Spleen (tissue), 11 donors: ENCODE measurements at regions not wholly inside any gene's neighbourhood (a gene's known extent, or its start where the extent isn't known, plus 50 kb on each side); places are given as distances from the start of the nearest gene placed in this dataset.

Source experiments
- DNase-seq: peaks from one replicate; pipeline ENCODE4 v3.0.0-alpha.2; 2020
- H3K27ac ChIP-seq, 8 donors: fragments of 200-600 bp; sonication (generic) in 7 of 8; 1 replicate in 4 of 8; 2 replicates in 4 of 8; pipeline versions ENCODE4 v1.5.0 to v1.8.0; 2016 to 2021; ENCODE audit warnings: inconsistent platforms in 4 of 8, mild to moderate bottlenecking in 4 of 8, moderate library complexity in 1 of 8
- H3K27me3 ChIP-seq, 7 donors: fragments of 200-600 bp; sonication (generic) in 6 of 7; replicated peaks in 1 of 7; 1 replicate in 4 of 7; 2 replicates in 3 of 7; pipeline versions ENCODE4 v1.5.0 to v1.8.0; 2016 to 2021; ENCODE audit warnings: inconsistent platforms in 3 of 7, mild to moderate bottlenecking in 1 of 7
- H3K36me3 ChIP-seq, 6 donors: fragments of 200-600 bp; sonication (generic) in 5 of 6; 1 replicate in 4 of 6; 2 replicates in 2 of 6; pipeline versions ENCODE4 v1.5.0 to v1.8.0; 2016 to 2021; ENCODE audit warnings: inconsistent platforms in 2 of 6
- H3K4me1 ChIP-seq, 6 donors: fragments of 200-600 bp; sonication (generic) in 5 of 6; 1 replicate in 3 of 6; 2 replicates in 3 of 6; pipeline versions ENCODE4 v1.5.0 to v1.8.0; 2016 to 2021; ENCODE audit warnings: inconsistent platforms in 3 of 6
- H3K4me3 ChIP-seq, 8 donors: fragments of 200-600 bp; sonication (generic) in 7 of 8; 1 replicate in 4 of 8; 2 replicates in 4 of 8; pipeline versions ENCODE4 v1.5.0 to v1.8.0; 2016 to 2021; ENCODE audit warnings: inconsistent platforms in 4 of 8, mild to moderate bottlenecking in 4 of 8, moderate library complexity in 2 of 8
- H3K9me3 ChIP-seq, 8 donors: fragments of 200-600 bp; sonication (generic) in 7 of 8; 1 replicate in 4 of 8; 2 replicates in 4 of 8; pipeline versions ENCODE4 v1.5.0 to v1.8.0; 2016 to 2021; ENCODE audit warnings: inconsistent platforms in 4 of 8
- POLR2A ChIP-seq, 3 donors: fragments of 450-650 bp; IDR thresholded peaks; one replicate each; pipeline ENCODE4 v1.5.1; 2017; ENCODE audit warnings: antibody characterized with exemption in 3 of 3, mild to moderate bottlenecking in 1 of 3
- POLR2AphosphoS5 ChIP-seq, 3 donors: sonication (generic); formaldehyde crosslinking; IDR thresholded peaks; one replicate each; pipeline ENCODE4 v1.5.1; 2017; ENCODE audit warnings: antibody characterized with exemption in 3 of 3
- WGBS, 5 donors: extraction: QIAGEN DNeasy Blood & Tissue Kit in 3 of 5; methylation state at CpG; one replicate each; pipeline versions ENCODE4 v1.1.5 to v1.1.7; 2013 to 2018; 5-methylcytosine and 5-hydroxymethylcytosine counted together
- intact Hi-C: fragments of 100-400 bp; cut with DNase I; formaldehyde crosslinking; loops from one replicate; pipeline ENCODE4 v1.15.0; 2023; ENCODE audit warnings: low total_unique reads
- TF ChIP-seq, protein P1 (sequence below), 11 experiments: fragments of 200-600 bp in 7 of 11; fragments of 450-650 bp in 4 of 11; sonication (generic) in 4 of 11; IDR thresholded peaks in 8 of 11; conservative IDR thresholded peaks in 3 of 11; 1 replicate in 7 of 11; 2 replicates in 4 of 11; pipeline versions ENCODE4 v1.4.0 to v1.8.0; 2016 to 2021; ENCODE audit warnings: antibody characterized with exemption in 11 of 11, inconsistent platforms in 4 of 11, mild to moderate bottlenecking in 1 of 11
- donor health status: healthy with polysubstance abuse.
- donor health status: DM: no; HTN: no; CAD: no; lungs with moderate emphysema.
- donor health status: DM: no; HTN: no; CAD: no.
- donor health status: Bipolar disorder and iron deficiency.
- donor health status: healthy.
- donor health status: DM: no; HTN: no; CAD: no.
- donor health status: DM: yes; HTN: yes; CAD: no.

DNA sequence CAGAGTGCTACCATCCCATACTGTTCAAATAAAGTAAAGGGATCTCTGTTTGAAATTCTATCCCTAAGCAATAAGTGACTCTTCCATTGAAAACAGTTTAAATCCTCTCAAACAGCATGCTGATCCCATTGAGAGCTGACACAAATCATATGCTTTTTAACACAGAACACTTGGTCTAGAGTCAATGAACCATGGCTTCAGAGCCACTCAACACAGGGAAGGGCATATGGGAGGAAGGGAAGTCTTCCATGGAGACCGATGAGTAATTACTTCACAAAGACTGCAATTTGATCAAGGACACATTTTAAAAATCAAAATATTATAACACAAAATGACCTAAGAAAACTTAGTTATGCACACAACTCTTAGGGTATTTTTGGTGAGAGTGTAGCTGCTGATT is 1073.0 kb upstream of the MAP3K7 start:
- TF ChIP-seq, protein P1, sequence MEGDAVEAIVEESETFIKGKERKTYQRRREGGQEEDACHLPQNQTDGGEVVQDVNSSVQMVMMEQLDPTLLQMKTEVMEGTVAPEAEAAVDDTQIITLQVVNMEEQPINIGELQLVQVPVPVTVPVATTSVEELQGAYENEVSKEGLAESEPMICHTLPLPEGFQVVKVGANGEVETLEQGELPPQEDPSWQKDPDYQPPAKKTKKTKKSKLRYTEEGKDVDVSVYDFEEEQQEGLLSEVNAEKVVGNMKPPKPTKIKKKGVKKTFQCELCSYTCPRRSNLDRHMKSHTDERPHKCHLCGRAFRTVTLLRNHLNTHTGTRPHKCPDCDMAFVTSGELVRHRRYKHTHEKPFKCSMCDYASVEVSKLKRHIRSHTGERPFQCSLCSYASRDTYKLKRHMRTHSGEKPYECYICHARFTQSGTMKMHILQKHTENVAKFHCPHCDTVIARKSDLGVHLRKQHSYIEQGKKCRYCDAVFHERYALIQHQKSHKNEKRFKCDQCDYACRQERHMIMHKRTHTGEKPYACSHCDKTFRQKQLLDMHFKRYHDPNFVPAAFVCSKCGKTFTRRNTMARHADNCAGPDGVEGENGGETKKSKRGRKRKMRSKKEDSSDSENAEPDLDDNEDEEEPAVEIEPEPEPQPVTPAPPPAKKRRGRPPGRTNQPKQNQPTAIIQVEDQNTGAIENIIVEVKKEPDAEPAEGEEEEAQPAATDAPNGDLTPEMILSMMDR (IDR thresholded peaks at IDR 0.05 in 8 of 11, conservative IDR thresholded peaks at IDR 0.05 in 3 of 11): no peak
- TF ChIP-seq POLR2A (IDR thresholded peaks at IDR 0.05): no peak
- TF ChIP-seq POLR2AphosphoS5 (IDR thresholded peaks at IDR 0.05): no peak
- intact Hi-C loops: no loop called here
- WGBS, 5 donors: 64 to 83% (median 74%) methylated on average over 1 of the region's 1 CpG
- no peaks in the 10 kb centered on the region for H3K27me3 ChIP-seq
- DNase-seq: no peak
- H3K4me1 ChIP-seq: no peaks in the 10 kb centered on the region
- no peak overlapping the region for H3K27ac ChIP-seq
- H3K36me3 ChIP-seq: no peaks in the 10 kb centered on the region
- peaks cover 0 to 16% (median 0%) of the 10 kb centered on the region in 8 donors for H3K9me3 ChIP-seq
- H3K4me3 ChIP-seq: no peak overlapping the region

DNA sequence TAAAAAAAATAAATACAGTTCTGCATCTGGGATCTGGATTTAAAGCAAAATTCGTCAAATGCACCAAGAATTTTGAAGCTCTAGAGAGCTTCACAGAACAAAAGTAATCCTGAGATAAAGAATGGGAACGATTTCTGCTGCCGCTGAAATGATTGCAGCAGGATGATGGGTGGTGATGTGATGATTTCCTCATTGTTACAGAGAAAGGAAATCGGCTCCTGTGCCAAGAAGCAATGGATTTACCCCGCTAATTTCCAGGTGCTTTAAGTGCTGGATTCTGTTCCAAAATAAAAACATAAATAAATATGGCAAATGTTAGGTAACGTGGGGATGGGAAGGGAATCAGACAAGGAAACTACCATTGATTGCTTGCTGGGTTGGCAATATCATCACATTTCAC is 1067.9 kb upstream of the MAP3K7 start:
- intact Hi-C loops: no loop called here
- Histone ChIP-seq H3K9me3 (peaks cover 0 to 12% (median 0%) of the 10 kb centered on the region in 8 donors), H3K27me3 (no peaks in the 10 kb centered on the region), H3K27ac (no peak overlapping the region), H3K4me1 (no peaks in the 10 kb centered on the region), H3K4me3 (no peak overlapping the region), H3K36me3 (no peaks in the 10 kb centered on the region)
- no peak for DNase-seq
- TF ChIP-seq POLR2A (IDR thresholded peaks at IDR 0.05) (no peak), POLR2AphosphoS5 (IDR thresholded peaks at IDR 0.05) (no peak)
- TF ChIP-seq, protein P1 (IDR thresholded peaks at IDR 0.05 in 8 of 11, conservative IDR thresholded peaks at IDR 0.05 in 3 of 11): no peak
- 55 to 73% (median 59%) methylated on average over 6 of the region's 6 CpGs for WGBS, 5 donors

DNA sequence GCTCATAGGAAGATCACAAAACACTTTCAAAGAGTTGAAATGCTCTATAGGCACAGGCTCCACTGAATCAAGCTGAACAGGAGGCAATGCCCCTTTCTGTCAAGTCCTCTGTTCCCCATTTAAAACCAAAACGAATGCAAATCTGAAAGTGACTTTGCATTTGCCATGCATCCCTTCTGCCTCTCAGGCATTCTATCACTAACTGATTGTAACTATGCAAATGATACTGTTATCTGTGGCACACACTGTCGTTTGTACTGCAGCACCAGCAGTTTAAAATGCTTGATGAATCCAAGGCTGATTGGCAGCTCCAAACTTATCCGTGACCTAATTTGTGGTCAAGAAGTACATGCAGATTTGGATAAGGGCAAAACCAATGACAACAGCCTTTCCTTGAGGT is 1067.5 kb upstream of the MAP3K7 start:
- Histone ChIP-seq H3K36me3 (no peaks in the 10 kb centered on the region), H3K4me3 (no peak overlapping the region), H3K9me3 (peaks cover 0 to 10% (median 0%) of the 10 kb centered on the region in 8 donors), H3K27ac (no peak overlapping the region), H3K27me3 (no peaks in the 10 kb centered on the region), H3K4me1 (no peaks in the 10 kb centered on the region)
- intact Hi-C loops: no loop called here
- DNase-seq: no peak
- WGBS, 5 donors: 35 to 50% (median 38%) methylated on average over 3 of the region's 3 CpGs
- TF ChIP-seq, protein P1 (IDR thresholded peaks at IDR 0.05 in 8 of 11, conservative IDR thresholded peaks at IDR 0.05 in 3 of 11): no peak
- TF ChIP-seq POLR2A (IDR thresholded peaks at IDR 0.05) (no peak), POLR2AphosphoS5 (IDR thresholded peaks at IDR 0.05) (no peak)

DNA sequence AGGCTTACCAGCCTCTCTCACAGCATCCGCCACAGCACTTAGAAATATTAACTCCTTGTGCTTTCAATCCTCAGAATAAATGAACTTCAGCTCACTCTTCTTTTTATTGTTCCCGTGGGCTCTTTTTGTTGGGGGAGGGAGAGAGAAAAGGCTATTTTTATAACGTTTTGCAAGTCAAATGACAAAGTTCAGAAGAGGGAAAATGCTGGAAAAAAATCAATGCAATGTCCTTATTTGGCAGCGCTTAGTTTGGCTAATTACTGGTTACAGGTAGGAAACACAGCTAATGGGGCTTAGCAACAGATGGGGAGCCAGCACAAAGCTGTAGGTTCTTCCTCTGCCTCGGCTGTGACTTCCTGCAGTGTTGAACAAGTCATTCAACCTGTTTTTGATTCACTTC is 1067.0 kb upstream of the MAP3K7 start:
- Histone ChIP-seq H3K4me1 (no peaks in the 10 kb centered on the region), H3K27me3 (no peaks in the 10 kb centered on the region), H3K36me3 (no peaks in the 10 kb centered on the region), H3K4me3 (no peak overlapping the region), H3K27ac (no peak overlapping the region), H3K9me3 (peaks cover 0 to 8% (median 0%) of the 10 kb centered on the region in 8 donors)
- intact Hi-C loops: no loop called here
- no peak for DNase-seq
- TF ChIP-seq POLR2AphosphoS5 (IDR thresholded peaks at IDR 0.05) (no peak), POLR2A (IDR thresholded peaks at IDR 0.05) (no peak)
- TF ChIP-seq, protein P1 (IDR thresholded peaks at IDR 0.05 in 8 of 11, conservative IDR thresholded peaks at IDR 0.05 in 3 of 11): no peak
- 37 to 54% (median 44%) methylated on average over 5 of the region's 5 CpGs for WGBS, 5 donors
